ENCODE measurements at regions not wholly inside any gene's neighbourhood (a gene's known extent, or its start where the extent isn't known, plus 50 kb on each side); places are given as distances from the start of the nearest gene placed in this dataset.

- TF ChIP-seq, protein P1, sequence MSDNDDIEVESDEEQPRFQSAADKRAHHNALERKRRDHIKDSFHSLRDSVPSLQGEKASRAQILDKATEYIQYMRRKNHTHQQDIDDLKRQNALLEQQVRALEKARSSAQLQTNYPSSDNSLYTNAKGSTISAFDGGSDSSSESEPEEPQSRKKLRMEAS (IDR thresholded peaks at IDR 0.05) = no peak
- TF ChIP-seq YY1 (IDR thresholded peaks at IDR 0.05) (no peak), TAF1 (conservative IDR thresholded peaks at IDR 0.05) (no peak), EGR1 (IDR thresholded peaks at IDR 0.05; ENCODE audit: low read depth in 2 of 2) (no peak), RAD21 (IDR thresholded peaks at IDR 0.05) (no peak), SP1 (IDR thresholded peaks at IDR 0.05) (no peak), ATF3 (IDR thresholded peaks at IDR 0.05) (no peak), FOXA1 (IDR thresholded peaks at IDR 0.05) (no peak), JUND (IDR thresholded peaks at IDR 0.05) (no peak), HNF4A (conservative IDR thresholded peaks at IDR 0.05) (no peak), NR2F2 (IDR thresholded peaks at IDR 0.05) (no peak)
- TF ChIP-seq, protein P2, sequence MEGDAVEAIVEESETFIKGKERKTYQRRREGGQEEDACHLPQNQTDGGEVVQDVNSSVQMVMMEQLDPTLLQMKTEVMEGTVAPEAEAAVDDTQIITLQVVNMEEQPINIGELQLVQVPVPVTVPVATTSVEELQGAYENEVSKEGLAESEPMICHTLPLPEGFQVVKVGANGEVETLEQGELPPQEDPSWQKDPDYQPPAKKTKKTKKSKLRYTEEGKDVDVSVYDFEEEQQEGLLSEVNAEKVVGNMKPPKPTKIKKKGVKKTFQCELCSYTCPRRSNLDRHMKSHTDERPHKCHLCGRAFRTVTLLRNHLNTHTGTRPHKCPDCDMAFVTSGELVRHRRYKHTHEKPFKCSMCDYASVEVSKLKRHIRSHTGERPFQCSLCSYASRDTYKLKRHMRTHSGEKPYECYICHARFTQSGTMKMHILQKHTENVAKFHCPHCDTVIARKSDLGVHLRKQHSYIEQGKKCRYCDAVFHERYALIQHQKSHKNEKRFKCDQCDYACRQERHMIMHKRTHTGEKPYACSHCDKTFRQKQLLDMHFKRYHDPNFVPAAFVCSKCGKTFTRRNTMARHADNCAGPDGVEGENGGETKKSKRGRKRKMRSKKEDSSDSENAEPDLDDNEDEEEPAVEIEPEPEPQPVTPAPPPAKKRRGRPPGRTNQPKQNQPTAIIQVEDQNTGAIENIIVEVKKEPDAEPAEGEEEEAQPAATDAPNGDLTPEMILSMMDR (IDR thresholded peaks at IDR 0.05; ENCODE audit: low read depth, low read length, missing input control) = no peak
- TF ChIP-seq, protein P3, sequence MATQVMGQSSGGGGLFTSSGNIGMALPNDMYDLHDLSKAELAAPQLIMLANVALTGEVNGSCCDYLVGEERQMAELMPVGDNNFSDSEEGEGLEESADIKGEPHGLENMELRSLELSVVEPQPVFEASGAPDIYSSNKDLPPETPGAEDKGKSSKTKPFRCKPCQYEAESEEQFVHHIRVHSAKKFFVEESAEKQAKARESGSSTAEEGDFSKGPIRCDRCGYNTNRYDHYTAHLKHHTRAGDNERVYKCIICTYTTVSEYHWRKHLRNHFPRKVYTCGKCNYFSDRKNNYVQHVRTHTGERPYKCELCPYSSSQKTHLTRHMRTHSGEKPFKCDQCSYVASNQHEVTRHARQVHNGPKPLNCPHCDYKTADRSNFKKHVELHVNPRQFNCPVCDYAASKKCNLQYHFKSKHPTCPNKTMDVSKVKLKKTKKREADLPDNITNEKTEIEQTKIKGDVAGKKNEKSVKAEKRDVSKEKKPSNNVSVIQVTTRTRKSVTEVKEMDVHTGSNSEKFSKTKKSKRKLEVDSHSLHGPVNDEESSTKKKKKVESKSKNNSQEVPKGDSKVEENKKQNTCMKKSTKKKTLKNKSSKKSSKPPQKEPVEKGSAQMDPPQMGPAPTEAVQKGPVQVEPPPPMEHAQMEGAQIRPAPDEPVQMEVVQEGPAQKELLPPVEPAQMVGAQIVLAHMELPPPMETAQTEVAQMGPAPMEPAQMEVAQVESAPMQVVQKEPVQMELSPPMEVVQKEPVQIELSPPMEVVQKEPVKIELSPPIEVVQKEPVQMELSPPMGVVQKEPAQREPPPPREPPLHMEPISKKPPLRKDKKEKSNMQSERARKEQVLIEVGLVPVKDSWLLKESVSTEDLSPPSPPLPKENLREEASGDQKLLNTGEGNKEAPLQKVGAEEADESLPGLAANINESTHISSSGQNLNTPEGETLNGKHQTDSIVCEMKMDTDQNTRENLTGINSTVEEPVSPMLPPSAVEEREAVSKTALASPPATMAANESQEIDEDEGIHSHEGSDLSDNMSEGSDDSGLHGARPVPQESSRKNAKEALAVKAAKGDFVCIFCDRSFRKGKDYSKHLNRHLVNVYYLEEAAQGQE (IDR thresholded peaks at IDR 0.05) = no peak
- TF ChIP-seq, protein P4, sequence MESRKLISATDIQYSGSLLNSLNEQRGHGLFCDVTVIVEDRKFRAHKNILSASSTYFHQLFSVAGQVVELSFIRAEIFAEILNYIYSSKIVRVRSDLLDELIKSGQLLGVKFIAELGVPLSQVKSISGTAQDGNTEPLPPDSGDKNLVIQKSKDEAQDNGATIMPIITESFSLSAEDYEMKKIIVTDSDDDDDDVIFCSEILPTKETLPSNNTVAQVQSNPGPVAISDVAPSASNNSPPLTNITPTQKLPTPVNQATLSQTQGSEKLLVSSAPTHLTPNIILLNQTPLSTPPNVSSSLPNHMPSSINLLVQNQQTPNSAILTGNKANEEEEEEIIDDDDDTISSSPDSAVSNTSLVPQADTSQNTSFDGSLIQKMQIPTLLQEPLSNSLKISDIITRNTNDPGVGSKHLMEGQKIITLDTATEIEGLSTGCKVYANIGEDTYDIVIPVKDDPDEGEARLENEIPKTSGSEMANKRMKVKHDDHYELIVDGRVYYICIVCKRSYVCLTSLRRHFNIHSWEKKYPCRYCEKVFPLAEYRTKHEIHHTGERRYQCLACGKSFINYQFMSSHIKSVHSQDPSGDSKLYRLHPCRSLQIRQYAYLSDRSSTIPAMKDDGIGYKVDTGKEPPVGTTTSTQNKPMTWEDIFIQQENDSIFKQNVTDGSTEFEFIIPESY (IDR thresholded peaks at IDR 0.05) = no peak
These were observed 100.5 kb upstream of the SOD1 start for GRCh38 chr21:31558962-31559367.

All from liver (tissue), 3 donors.